Prostate gland (tissue), 2 donors: ENCODE measurements at regions not wholly inside any gene's neighbourhood (a gene's known extent, or its start where the extent isn't known, plus 50 kb on each side); places are given as distances from the start of the nearest gene placed in this dataset.
"Not testable (repeated sequence)": the region's sequence is repeated elsewhere in the genome, so short reads cannot be mapped to it uniquely, and the experiment has no call there.

ENCODE experiments used
- POLR2AphosphoS5 ChIP-seq: sonication (generic); formaldehyde crosslinking; IDR thresholded peaks from one replicate; pipeline ENCODE4 v1.6.1; 2017; ENCODE audit warnings: antibody characterized with exemption
- TF ChIP-seq, protein P1 (sequence below), 4 experiments: fragments of 200-600 bp in 2 of 4; fragments of 450-650 bp in 2 of 4; sonication (generic) in 2 of 4; IDR thresholded peaks; 1 replicate in 3 of 4; 2 replicates in 1 of 4; pipeline ENCODE4 v1.5.1; 2016 to 2019; ENCODE audit warnings: antibody characterized with exemption in 4 of 4, mild to moderate bottlenecking in 2 of 4, moderate library complexity in 2 of 4

DNA sequence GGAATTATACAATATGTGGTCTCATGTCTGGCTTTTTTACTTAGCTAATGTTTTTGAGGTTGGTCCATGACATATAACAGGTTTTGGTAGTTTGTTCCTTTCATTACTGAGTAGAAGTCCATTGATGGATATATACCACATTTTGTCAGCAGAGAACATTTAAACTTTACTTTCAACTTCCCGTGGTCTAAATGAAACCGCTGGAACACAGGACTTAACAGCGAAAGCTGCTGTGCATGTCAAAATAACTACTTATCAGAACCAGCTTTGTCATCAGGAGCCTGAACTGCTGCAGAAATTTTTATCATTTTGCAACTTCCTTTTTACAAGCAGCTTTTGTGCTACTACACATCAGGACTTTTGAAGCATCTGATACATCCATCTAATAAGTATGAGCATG, 147.0 kb downstream of the TBC1D2B start:
- TF ChIP-seq, protein P1, sequence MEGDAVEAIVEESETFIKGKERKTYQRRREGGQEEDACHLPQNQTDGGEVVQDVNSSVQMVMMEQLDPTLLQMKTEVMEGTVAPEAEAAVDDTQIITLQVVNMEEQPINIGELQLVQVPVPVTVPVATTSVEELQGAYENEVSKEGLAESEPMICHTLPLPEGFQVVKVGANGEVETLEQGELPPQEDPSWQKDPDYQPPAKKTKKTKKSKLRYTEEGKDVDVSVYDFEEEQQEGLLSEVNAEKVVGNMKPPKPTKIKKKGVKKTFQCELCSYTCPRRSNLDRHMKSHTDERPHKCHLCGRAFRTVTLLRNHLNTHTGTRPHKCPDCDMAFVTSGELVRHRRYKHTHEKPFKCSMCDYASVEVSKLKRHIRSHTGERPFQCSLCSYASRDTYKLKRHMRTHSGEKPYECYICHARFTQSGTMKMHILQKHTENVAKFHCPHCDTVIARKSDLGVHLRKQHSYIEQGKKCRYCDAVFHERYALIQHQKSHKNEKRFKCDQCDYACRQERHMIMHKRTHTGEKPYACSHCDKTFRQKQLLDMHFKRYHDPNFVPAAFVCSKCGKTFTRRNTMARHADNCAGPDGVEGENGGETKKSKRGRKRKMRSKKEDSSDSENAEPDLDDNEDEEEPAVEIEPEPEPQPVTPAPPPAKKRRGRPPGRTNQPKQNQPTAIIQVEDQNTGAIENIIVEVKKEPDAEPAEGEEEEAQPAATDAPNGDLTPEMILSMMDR (IDR thresholded peaks at IDR 0.05) = not testable (repeated sequence)
- TF ChIP-seq POLR2AphosphoS5 = not testable (repeated sequence)
